DND-41 (cell line): ENCODE measurements at regions not wholly inside any gene's neighbourhood (a gene's known extent, or its start where the extent isn't known, plus 50 kb on each side); places are given as distances from the start of the nearest gene placed in this dataset.
"Not testable (repeated sequence)": the region's sequence is repeated elsewhere in the genome, so short reads cannot be mapped to it uniquely, and the experiment has no call there.

Experiments used
- ATAC-seq: fragments of 200-7000 bp; cut with Tn5 transposase; 3 replicates; pipeline ENCODE4 v1.9.1; 2021; ENCODE audit warnings: low read depth; ENCODE audit not compliant: insufficient read depth
- DNase-seq: peaks from one replicate; pipeline ENCODE4 v3.0.0-alpha.2; 2020
- H2AFZ ChIP-seq: 2 replicates; pipeline ENCODE4 v1.6.0; 2012; ENCODE audit warnings: low read depth, low read length
- H3K27ac ChIP-seq: 2 replicates; pipeline ENCODE4 v1.5.1; 2012; ENCODE audit warnings: low read length, inconsistent platforms
- H3K27me3 ChIP-seq: fragments of 200-600 bp; sonication (generic); 2 replicates; pipeline ENCODE4 v1.6.0; 2012; ENCODE audit warnings: low read length, mild to moderate bottlenecking, inconsistent platforms; ENCODE audit not compliant: insufficient read depth, poor library complexity
- H3K36me3 ChIP-seq: 2 replicates; pipeline ENCODE4 v1.5.1; 2012; ENCODE audit warnings: low read length, inconsistent platforms; ENCODE audit not compliant: insufficient read depth
- H3K4me1 ChIP-seq: 2 replicates; pipeline ENCODE4 v1.5.1; 2012; ENCODE audit warnings: mild to moderate bottlenecking, low read length; ENCODE audit not compliant: insufficient read depth
- H3K4me2 ChIP-seq: 2 replicates; pipeline ENCODE4 v1.6.0; 2012; ENCODE audit warnings: mild to moderate bottlenecking, moderate library complexity, low read length, inconsistent platforms; ENCODE audit not compliant: insufficient read depth
- H3K4me3 ChIP-seq, 2 experiments: fragments of 200-600 bp in 1 of 2; shearing (Covaris generic) in 1 of 2; 2 replicates each; pipeline ENCODE4 v1.5.1; 2012 to 2016; ENCODE audit warnings: inconsistent platforms in 2 of 2, low read length in 2 of 2, mild to moderate bottlenecking in 2 of 2, low read depth in 1 of 2, moderate library complexity in 1 of 2
- H3K79me2 ChIP-seq: 2 replicates; pipeline ENCODE4 v1.6.0; 2012; ENCODE audit warnings: low read length, inconsistent platforms; ENCODE audit not compliant: insufficient read depth
- H3K9ac ChIP-seq: 2 replicates; pipeline ENCODE4 v1.6.0; 2012; ENCODE audit warnings: low read depth, mild to moderate bottlenecking, inconsistent platforms, low read length, moderate library complexity
- H3K9me3 ChIP-seq: 2 replicates; pipeline ENCODE4 v1.5.1; 2012; ENCODE audit warnings: low read length, moderate library complexity, mild to moderate bottlenecking, inconsistent platforms; ENCODE audit not compliant: insufficient read depth, severe bottlenecking
- H4K20me1 ChIP-seq: 2 replicates; pipeline ENCODE4 v1.6.0; 2012; ENCODE audit warnings: low read length; ENCODE audit not compliant: insufficient read depth
- CTCF ChIP-seq: IDR thresholded peaks from 2 replicates; pipeline ENCODE4 v1.5.1; 2012; ENCODE audit warnings: borderline replicate concordance, low read length, moderate library complexity, mild to moderate bottlenecking; ENCODE audit not compliant: poor library complexity, severe bottlenecking; ENCODE audit errors: extremely low read depth

- H3K4me3 ChIP-seq, H2AFZ ChIP-seq, H3K9me3 ChIP-seq, H3K27ac ChIP-seq, H3K27me3 ChIP-seq, ATAC-seq, H3K36me3 ChIP-seq, H4K20me1 ChIP-seq, H3K79me2 ChIP-seq, DNase-seq: not testable (repeated sequence)
- Histone ChIP-seq H3K4me2 (peak overlapping the region; percentile 34; the same call in 1 of the 2 replicates), H3K4me1 (peaks cover 22% of the 10 kb centered on the region), H3K9ac (peak overlapping the region; percentile 48; the same call in 1 of the 2 replicates)
Measured at GRCh38 chr1:149635290-149635899, 51.7 kb downstream of the PPIAL4C start.

GRCh38 chr1:149636286-149637122 is 52.9 kb downstream of the PPIAL4C start:
- peaks cover 14% of the 10 kb centered on the region for H3K4me1 ChIP-seq
- peak overlapping the region; percentile 51 for H3K4me2 ChIP-seq
- TF ChIP-seq CTCF, result peak; percentile 6
- peak overlapping the region; percentile 38; the same call in 1 of the 2 replicates for H2AFZ ChIP-seq
- peak; percentile 86 for ATAC-seq
- H3K9ac ChIP-seq, result peak overlapping the region; percentile 48
- not testable (repeated sequence) for H3K79me2 ChIP-seq, H3K9me3 ChIP-seq, H3K27me3 ChIP-seq, H4K20me1 ChIP-seq, H3K36me3 ChIP-seq
- DNase-seq, result peak; percentile 95
- H3K4me3 ChIP-seq, result peak overlapping the region; percentile 13 to 53; a peak in 3 of 4 replicates
- H3K27ac ChIP-seq, result peak overlapping the region; percentile 83

GRCh38 chr1:149638481-149638880 is 54.8 kb downstream of the PPIAL4C start:
- not testable (repeated sequence) for H3K27me3 ChIP-seq, H2AFZ ChIP-seq, H3K4me2 ChIP-seq, H3K36me3 ChIP-seq, H3K4me3 ChIP-seq, H3K79me2 ChIP-seq, H3K4me1 ChIP-seq, H3K9ac ChIP-seq, DNase-seq, H3K9me3 ChIP-seq, ATAC-seq, H4K20me1 ChIP-seq
- peak overlapping the region; percentile 10; the same call in 1 of the 2 replicates for H3K27ac ChIP-seq

- not testable (repeated sequence) for H3K4me3 ChIP-seq, H3K27me3 ChIP-seq
Measured at GRCh38 chr1:149638901-149639658, 55.4 kb downstream of the PPIAL4C start.

GRCh38 chr1:149641179-149641578 is 57.5 kb downstream of the PPIAL4C start:
- not testable (repeated sequence) for H3K79me2 ChIP-seq, H2AFZ ChIP-seq, ATAC-seq, H3K9me3 ChIP-seq, H4K20me1 ChIP-seq, H3K9ac ChIP-seq, H3K27ac ChIP-seq, H3K4me2 ChIP-seq, H3K4me3 ChIP-seq, H3K4me1 ChIP-seq, H3K36me3 ChIP-seq, DNase-seq, H3K27me3 ChIP-seq

More at GRCh38 chr1:149638901-149639658, 55.4 kb downstream of the PPIAL4C start:
- H3K9me3 ChIP-seq, H3K4me1 ChIP-seq, H3K4me2 ChIP-seq, H3K79me2 ChIP-seq, H3K9ac ChIP-seq, DNase-seq, H4K20me1 ChIP-seq, ATAC-seq, H2AFZ ChIP-seq, H3K36me3 ChIP-seq: not testable (repeated sequence)
- peak overlapping the region; percentile 10; the same call in 1 of the 2 replicates for H3K27ac ChIP-seq

GRCh38 chr1:149644818-149645217 is 61.2 kb downstream of the PPIAL4C start:
- not testable (repeated sequence) for H4K20me1 ChIP-seq, H3K27me3 ChIP-seq, H3K9ac ChIP-seq, ATAC-seq, H3K79me2 ChIP-seq, H3K9me3 ChIP-seq, H3K36me3 ChIP-seq, H3K4me2 ChIP-seq, H3K4me1 ChIP-seq, DNase-seq, H3K4me3 ChIP-seq, H3K27ac ChIP-seq, H2AFZ ChIP-seq

GRCh38 chr1:149646360-149647017 is 62.8 kb downstream of the PPIAL4C start:
- H3K4me3 ChIP-seq, H3K4me2 ChIP-seq, H3K36me3 ChIP-seq, H3K9me3 ChIP-seq, H4K20me1 ChIP-seq, H3K4me1 ChIP-seq, H3K27me3 ChIP-seq, H3K79me2 ChIP-seq, ATAC-seq, H3K9ac ChIP-seq, H2AFZ ChIP-seq, DNase-seq, H3K27ac ChIP-seq: not testable (repeated sequence)
